ENCODE measurements at regions not wholly inside any gene's neighbourhood (a gene's known extent, or its start where the extent isn't known, plus 50 kb on each side); places are given as distances from the start of the nearest gene placed in this dataset.

DNA sequence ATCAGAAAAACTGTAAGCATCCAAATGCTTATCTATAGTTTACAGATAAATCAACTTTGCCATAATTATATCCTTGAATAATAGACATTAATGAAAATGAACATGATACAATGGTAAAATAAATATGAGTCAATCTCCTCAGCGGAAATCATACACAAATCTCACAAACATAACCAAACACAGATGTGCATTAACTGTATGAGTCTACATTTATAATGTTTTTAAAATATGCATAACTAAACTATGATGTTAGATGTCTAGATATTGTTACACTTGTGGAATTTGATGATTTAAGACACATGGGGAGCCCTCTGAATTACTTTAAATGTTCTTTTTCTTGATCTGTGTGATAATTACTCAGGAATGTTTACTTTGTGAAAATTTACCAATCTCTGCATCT lies 951.2 kb downstream of the TECRL start:
- TF ChIP-seq, protein P1, sequence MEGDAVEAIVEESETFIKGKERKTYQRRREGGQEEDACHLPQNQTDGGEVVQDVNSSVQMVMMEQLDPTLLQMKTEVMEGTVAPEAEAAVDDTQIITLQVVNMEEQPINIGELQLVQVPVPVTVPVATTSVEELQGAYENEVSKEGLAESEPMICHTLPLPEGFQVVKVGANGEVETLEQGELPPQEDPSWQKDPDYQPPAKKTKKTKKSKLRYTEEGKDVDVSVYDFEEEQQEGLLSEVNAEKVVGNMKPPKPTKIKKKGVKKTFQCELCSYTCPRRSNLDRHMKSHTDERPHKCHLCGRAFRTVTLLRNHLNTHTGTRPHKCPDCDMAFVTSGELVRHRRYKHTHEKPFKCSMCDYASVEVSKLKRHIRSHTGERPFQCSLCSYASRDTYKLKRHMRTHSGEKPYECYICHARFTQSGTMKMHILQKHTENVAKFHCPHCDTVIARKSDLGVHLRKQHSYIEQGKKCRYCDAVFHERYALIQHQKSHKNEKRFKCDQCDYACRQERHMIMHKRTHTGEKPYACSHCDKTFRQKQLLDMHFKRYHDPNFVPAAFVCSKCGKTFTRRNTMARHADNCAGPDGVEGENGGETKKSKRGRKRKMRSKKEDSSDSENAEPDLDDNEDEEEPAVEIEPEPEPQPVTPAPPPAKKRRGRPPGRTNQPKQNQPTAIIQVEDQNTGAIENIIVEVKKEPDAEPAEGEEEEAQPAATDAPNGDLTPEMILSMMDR (IDR thresholded peaks at IDR 0.05; ENCODE audit: low read depth, low read length): no peak
- no peak overlapping the region for H3K4me3 ChIP-seq (ENCODE audit: low read depth, low read length)

GRCh38 chr4:63440236-63440635 lies 969.0 kb downstream of the TECRL start:
- no peak overlapping the region for H3K4me3 ChIP-seq (ENCODE audit: low read depth, low read length)
- TF ChIP-seq, protein P1 (IDR thresholded peaks at IDR 0.05; ENCODE audit: low read depth, low read length): no peak

- TF ChIP-seq, protein P1 (IDR thresholded peaks at IDR 0.05; ENCODE audit: low read depth, low read length): no peak
- H3K4me3 ChIP-seq (ENCODE audit: low read depth, low read length): no peak overlapping the region
These were observed 979.1 kb downstream of the TECRL start for GRCh38 chr4:63430105-63430504.

DNA sequence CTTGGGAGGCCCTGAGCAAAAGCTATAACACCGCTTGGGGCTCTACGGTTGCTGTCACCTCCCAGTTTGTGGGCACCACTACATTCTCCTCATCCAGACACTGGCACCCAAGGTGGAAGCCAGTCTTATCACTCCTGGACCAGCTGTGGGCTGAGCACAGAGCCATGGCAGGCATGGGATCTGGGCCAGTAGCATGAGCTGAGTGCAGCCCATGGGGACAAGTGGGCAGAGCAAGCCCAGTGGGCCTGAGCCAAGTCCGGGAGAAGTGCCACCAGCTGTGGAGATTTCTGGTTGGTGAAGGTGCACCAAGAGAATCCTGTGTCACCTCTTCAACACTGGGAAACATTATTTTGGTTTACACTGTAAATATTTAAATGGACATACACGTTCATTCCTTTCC lies 1013.0 kb downstream of the TECRL start:
- TF ChIP-seq, protein P1 (IDR thresholded peaks at IDR 0.05; ENCODE audit: low read depth, low read length): no peak
- H3K4me3 ChIP-seq (ENCODE audit: low read depth, low read length): no peak overlapping the region

DNA sequence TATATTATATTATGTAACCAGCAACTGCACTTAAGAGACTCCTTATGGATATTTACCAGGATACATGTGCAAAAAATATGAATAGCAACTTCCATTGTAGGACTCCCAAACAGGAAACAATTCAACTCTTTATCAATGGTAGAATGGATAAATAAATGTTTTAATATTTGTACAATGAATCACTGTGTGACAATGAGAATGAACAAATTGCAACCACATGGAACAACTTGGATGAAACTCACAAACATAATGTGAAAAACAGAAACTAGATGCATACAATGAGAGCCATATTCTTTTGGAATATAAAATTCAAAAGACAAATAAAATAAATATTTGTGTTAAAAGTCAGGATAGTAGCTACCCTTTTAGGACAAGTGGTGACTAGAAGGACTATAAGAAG lies 1015.7 kb downstream of the TECRL start:
- H3K4me3 ChIP-seq (ENCODE audit: low read depth, low read length): no peak overlapping the region

DNA sequence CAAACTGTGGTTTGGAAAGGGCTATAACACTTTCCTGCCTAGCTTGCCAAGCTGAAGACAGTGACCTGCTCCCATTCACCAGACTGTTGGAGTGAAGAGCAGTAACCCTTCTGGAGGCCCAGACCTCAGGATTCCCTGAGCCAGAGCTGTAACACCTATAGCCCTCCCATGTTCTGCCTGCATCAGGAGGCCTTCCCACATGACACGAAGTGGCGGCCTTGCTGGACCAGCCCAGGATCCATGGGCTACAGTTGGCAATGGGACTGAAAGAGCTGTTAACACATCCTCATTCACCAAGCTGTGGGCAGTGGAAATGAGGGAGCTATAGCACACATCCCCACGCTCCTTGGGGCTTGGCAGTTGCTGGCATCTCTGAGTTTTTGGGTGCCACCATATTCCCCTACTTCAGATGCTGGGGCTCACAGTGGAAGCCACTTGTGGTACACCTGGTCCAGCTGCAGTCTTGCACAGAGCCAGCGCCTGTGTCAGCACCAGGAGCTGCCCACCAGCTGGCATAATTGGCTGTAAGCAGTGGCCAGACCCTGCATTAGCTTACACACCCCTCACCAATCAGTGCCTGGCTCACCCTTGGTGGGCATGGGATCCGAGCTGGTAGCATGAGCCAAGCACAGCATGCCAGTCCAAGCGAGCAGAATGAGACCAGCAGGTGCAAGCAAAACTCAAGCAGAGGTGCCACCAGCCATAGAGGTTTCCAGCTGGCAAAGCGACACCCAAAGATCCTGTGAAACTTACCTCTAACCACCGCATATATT lies 1029.3 kb downstream of the TECRL start:
- no peak overlapping the region for H3K4me3 ChIP-seq (ENCODE audit: low read depth, low read length)
- TF ChIP-seq, protein P1 (IDR thresholded peaks at IDR 0.05; ENCODE audit: low read depth, low read length): no peak

More for the DNA sequence above, 1015.7 kb downstream of the TECRL start:
- TF ChIP-seq, protein P1 (IDR thresholded peaks at IDR 0.05; ENCODE audit: low read depth, low read length): no peak

- H3K4me3 ChIP-seq (ENCODE audit: low read depth, low read length): no peak overlapping the region
- TF ChIP-seq, protein P1 (IDR thresholded peaks at IDR 0.05; ENCODE audit: low read depth, low read length): no peak
These were observed 1038.2 kb downstream of the TECRL start for GRCh38 chr4:63371001-63371400.

Measured in WI38 (cell line).